Mesendoderm (in vitro differentiated cells): ENCODE measurements at regions not wholly inside any gene's neighbourhood (a gene's known extent, or its start where the extent isn't known, plus 50 kb on each side); places are given as distances from the start of the nearest gene placed in this dataset.

Experiments used
- DNase-seq: peaks from one replicate; pipeline ENCODE4 v3.0.0; 2013
- H2AK5ac ChIP-seq: 2 replicates; pipeline ENCODE4 v1.6.1; 2013; ENCODE audit warnings: low read length, inconsistent platforms
- H2BK120ac ChIP-seq: 2 replicates; pipeline ENCODE4 v1.6.1; 2013; ENCODE audit warnings: low read depth, mild to moderate bottlenecking, low read length, moderate library complexity, mixed read lengths
- H2BK15ac ChIP-seq: replicated peaks from 2 replicates; pipeline ENCODE4 v1.6.1; 2013; ENCODE audit warnings: low read depth, mild to moderate bottlenecking, moderate library complexity
- H2BK5ac ChIP-seq: 2 replicates; pipeline ENCODE4 v1.6.1; 2013; ENCODE audit warnings: low read length, inconsistent platforms
- H3K18ac ChIP-seq: 2 replicates; pipeline ENCODE4 v1.6.1; 2013; ENCODE audit warnings: mild to moderate bottlenecking, low read length, mixed read lengths
- H3K23ac ChIP-seq: one replicate; pipeline ENCODE4 v1.6.1; 2013; ENCODE audit warnings: low read length
- H3K27ac ChIP-seq: 2 replicates; pipeline ENCODE4 v1.5.1; 2013; ENCODE audit warnings: low read depth, mild to moderate bottlenecking, inconsistent platforms, low read length, moderate library complexity
- H3K27me3 ChIP-seq: 2 replicates; pipeline ENCODE4 v1.6.1; 2013; ENCODE audit warnings: low read length, control low read depth, mild to moderate bottlenecking, inconsistent platforms; ENCODE audit not compliant: insufficient read depth, poor library complexity
- H3K36me3 ChIP-seq: 2 replicates; pipeline ENCODE4 v1.6.1; 2013; ENCODE audit warnings: low read length, inconsistent platforms; ENCODE audit not compliant: control insufficient read depth, insufficient read depth
- H3K4ac ChIP-seq: one replicate; pipeline ENCODE4 v1.6.1; 2013; ENCODE audit warnings: low read depth, mild to moderate bottlenecking, low read length, moderate library complexity
- H3K4me1 ChIP-seq: 2 replicates; pipeline ENCODE4 v1.6.1; 2013; ENCODE audit warnings: low read depth, low read length, inconsistent platforms; ENCODE audit not compliant: control insufficient read depth
- H3K4me2 ChIP-seq: 2 replicates; pipeline ENCODE4 v1.6.1; 2013; ENCODE audit warnings: low read length
- H3K4me3 ChIP-seq: 2 replicates; pipeline ENCODE4 v1.5.1; 2013; ENCODE audit warnings: mild to moderate bottlenecking, low read length
- H3K56ac ChIP-seq: one replicate; pipeline ENCODE4 v1.6.1; 2013; ENCODE audit warnings: low read length
- H3K79me1 ChIP-seq: 2 replicates; pipeline ENCODE4 v1.6.1; 2013; ENCODE audit warnings: low read length, inconsistent platforms
- H3K79me2 ChIP-seq: 2 replicates; pipeline ENCODE4 v1.6.1; 2013; ENCODE audit warnings: mild to moderate bottlenecking, low read length; ENCODE audit not compliant: control insufficient read depth, insufficient read depth
- H3K9ac ChIP-seq: 2 replicates; pipeline ENCODE4 v1.6.1; 2013; ENCODE audit warnings: low read length, inconsistent platforms
- H4K5ac ChIP-seq: one replicate; pipeline ENCODE4 v1.6.1; 2013; ENCODE audit warnings: low read length
- H4K8ac ChIP-seq: one replicate; pipeline ENCODE4 v1.6.1; 2013; ENCODE audit warnings: low read depth, mild to moderate bottlenecking, control low read depth, low read length, moderate library complexity
- WGBS: extraction: QIAGEN DNeasy Blood & Tissue Kit; methylation state at CpG from one replicate; pipeline ENCODE4 v1.1.7; 2013; ENCODE audit warnings: low lambda C conversion rate, missing lambda C conversion rate; ENCODE audit not compliant: insufficient coverage; ENCODE audit errors: extremely low coverage; 5-methylcytosine and 5-hydroxymethylcytosine counted together

- H3K36me3 ChIP-seq: no peaks in the 10 kb centered on the region
- no peak overlapping the region for H3K9ac ChIP-seq
- H3K27ac ChIP-seq: no peak overlapping the region
- no peak overlapping the region for H3K56ac ChIP-seq
- H3K4me2 ChIP-seq: no peak overlapping the region
- no CpG with 5 or more reads among the region's 4 CpGs for WGBS
- H3K4me1 ChIP-seq: no peaks in the 10 kb centered on the region
- no peaks in the 10 kb centered on the region for H3K27me3 ChIP-seq
- no peak for DNase-seq
- no peak overlapping the region for H3K23ac ChIP-seq
- H2BK5ac ChIP-seq: no peak overlapping the region
- no peak overlapping the region for H2BK15ac ChIP-seq
- no peak overlapping the region for H4K5ac ChIP-seq
- no peaks in the 10 kb centered on the region for H3K79me1 ChIP-seq
- no peak overlapping the region for H3K4me3 ChIP-seq
- H2AK5ac ChIP-seq: no peak overlapping the region
- no peak overlapping the region for H3K18ac ChIP-seq
- no peaks in the 10 kb centered on the region for H3K79me2 ChIP-seq
- no peak overlapping the region for H2BK120ac ChIP-seq
- H4K8ac ChIP-seq: no peak overlapping the region
- no peak overlapping the region for H3K4ac ChIP-seq
Observed at GRCh38 chr10:33802566-33802965, 468.1 kb upstream of the NRP1 start.

GRCh38 chr10:33801705-33802104 lies 467.2 kb upstream of the NRP1 start:
- peak; percentile 80 for DNase-seq
- Histone ChIP-seq H3K23ac (no peak overlapping the region), H2BK5ac (no peak overlapping the region), H3K79me1 (no peaks in the 10 kb centered on the region), H4K5ac (no peak overlapping the region), H2BK15ac (no peak overlapping the region), H3K27ac (no peak overlapping the region), H3K4me1 (no peaks in the 10 kb centered on the region), H3K4me3 (no peak overlapping the region), H2AK5ac (no peak overlapping the region), H3K4ac (no peak overlapping the region), H3K79me2 (no peaks in the 10 kb centered on the region), H2BK120ac (no peak overlapping the region), H3K36me3 (no peaks in the 10 kb centered on the region), H3K4me2 (no peak overlapping the region), H4K8ac (no peak overlapping the region), H3K9ac (no peak overlapping the region), H3K18ac (no peak overlapping the region), H3K27me3 (no peaks in the 10 kb centered on the region), H3K56ac (no peak overlapping the region)
- WGBS: no CpG with 5 or more reads among the region's 2 CpGs

- Histone ChIP-seq H4K5ac (no peak overlapping the region), H3K4me3 (no peak overlapping the region), H3K23ac (no peak overlapping the region), H3K4me2 (no peak overlapping the region), H3K4ac (no peak overlapping the region), H3K56ac (no peak overlapping the region), H3K27me3 (no peaks in the 10 kb centered on the region), H3K27ac (no peak overlapping the region), H3K9ac (no peak overlapping the region), H3K4me1 (no peaks in the 10 kb centered on the region), H4K8ac (no peak overlapping the region), H2BK5ac (no peak overlapping the region), H2BK15ac (no peak overlapping the region), H2BK120ac (no peak overlapping the region), H3K79me1 (no peaks in the 10 kb centered on the region), H2AK5ac (no peak overlapping the region), H3K79me2 (no peaks in the 10 kb centered on the region), H3K36me3 (no peaks in the 10 kb centered on the region), H3K18ac (no peak overlapping the region)
- DNase-seq: no peak
Observed at GRCh38 chr10:33800986-33801385, 466.5 kb upstream of the NRP1 start.

GRCh38 chr10:33800545-33800944 lies 466.1 kb upstream of the NRP1 start:
- Histone ChIP-seq H2AK5ac (no peak overlapping the region), H3K36me3 (no peaks in the 10 kb centered on the region), H3K56ac (no peak overlapping the region), H3K79me1 (no peaks in the 10 kb centered on the region), H3K79me2 (no peaks in the 10 kb centered on the region), H3K4me2 (no peak overlapping the region), H3K9ac (no peak overlapping the region), H3K4ac (no peak overlapping the region), H3K18ac (no peak overlapping the region), H2BK120ac (no peak overlapping the region), H3K4me3 (no peak overlapping the region), H3K27ac (no peak overlapping the region), H3K27me3 (no peaks in the 10 kb centered on the region), H2BK15ac (no peak overlapping the region), H4K8ac (no peak overlapping the region), H3K23ac (no peak overlapping the region), H3K4me1 (no peaks in the 10 kb centered on the region), H4K5ac (no peak overlapping the region), H2BK5ac (no peak overlapping the region)
- WGBS: no CpG with 5 or more reads among the region's 5 CpGs
- no peak for DNase-seq

- Histone ChIP-seq H3K27me3 (no peaks in the 10 kb centered on the region), H3K4me2 (no peak overlapping the region), H2AK5ac (no peak overlapping the region), H3K4me3 (no peak overlapping the region), H3K9ac (no peak overlapping the region), H3K79me2 (no peaks in the 10 kb centered on the region), H2BK15ac (no peak overlapping the region), H3K4me1 (no peaks in the 10 kb centered on the region), H3K36me3 (no peaks in the 10 kb centered on the region), H3K23ac (no peak overlapping the region), H4K8ac (no peak overlapping the region), H3K79me1 (no peaks in the 10 kb centered on the region), H3K18ac (no peak overlapping the region), H3K4ac (no peak overlapping the region), H3K56ac (no peak overlapping the region), H3K27ac (no peak overlapping the region), H2BK5ac (no peak overlapping the region), H2BK120ac (no peak overlapping the region), H4K5ac (no peak overlapping the region)
- no CpG with 5 or more reads among the region's 5 CpGs for WGBS
- DNase-seq: no peak
Observed at GRCh38 chr10:33799944-33800323, 465.5 kb upstream of the NRP1 start.

GRCh38 chr10:33799281-33799943 lies 464.9 kb upstream of the NRP1 start:
- peak; percentile 18 for DNase-seq
- Histone ChIP-seq H3K36me3 (no peaks in the 10 kb centered on the region), H3K9ac (no peak overlapping the region), H3K4me1 (no peaks in the 10 kb centered on the region), H2BK15ac (no peak overlapping the region), H3K27ac (no peak overlapping the region), H3K27me3 (no peaks in the 10 kb centered on the region), H2BK120ac (no peak overlapping the region), H4K5ac (no peak overlapping the region), H3K4me2 (no peak overlapping the region), H3K18ac (no peak overlapping the region), H3K56ac (no peak overlapping the region), H2AK5ac (no peak overlapping the region), H3K79me1 (no peaks in the 10 kb centered on the region), H3K23ac (no peak overlapping the region), H3K4me3 (no peak overlapping the region), H2BK5ac (no peak overlapping the region), H3K79me2 (no peaks in the 10 kb centered on the region), H4K8ac (no peak overlapping the region), H3K4ac (no peak overlapping the region)
- WGBS: no CpG with 5 or more reads among the region's 4 CpGs
